IMR-90 (cell line): ENCODE measurements at regions not wholly inside any gene's neighbourhood (a gene's known extent, or its start where the extent isn't known, plus 50 kb on each side); places are given as distances from the start of the nearest gene placed in this dataset.

Experiments used
- ATAC-seq: fragments of 200-7000 bp; cut with Tn5 transposase; 2 replicates; pipeline ENCODE4 v1.9.1; 2020; ENCODE audit warnings: low read depth, mild to moderate bottlenecking, moderate library complexity
- BruUV-seq: library from RNA; stranded (reverse); fragments of 400-500 nt; replicated peaks from 2 replicates; lab custom pipeline; 2021; lab: Mats Ljungman, UMichigan
- CTCF ChIA-PET: fragments of 300-600 bp; formaldehyde crosslinking; extraction: SDS; loops from one replicate; lab custom pipeline; 2021; ENCODE audit warnings: antibody characterized with exemption; lab: Yijun Ruan, JAX
- POLR2A ChIA-PET: fragments of 300-600 bp; sonication (Branson Sonifier 250); formaldehyde crosslinking; loops from one replicate; lab custom pipeline; 2022; ENCODE audit warnings: antibody characterized with exemption; ENCODE audit not compliant: unreplicated experiment; lab: Charles Lee
- DNase-seq: peaks from one replicate; pipeline ENCODE4 v3.0.0; 2013
- H2AFZ ChIP-seq: replicated peaks from 2 replicates; pipeline ENCODE3; 2013; ENCODE audit warnings: low read length, mild to moderate bottlenecking; ENCODE audit not compliant: poor library complexity
- H2AK5ac ChIP-seq: 2 replicates; pipeline ENCODE4 v1.6.1; 2013; ENCODE audit warnings: low read depth, low read length, inconsistent platforms
- H2AK9ac ChIP-seq: replicated peaks from 2 replicates; pipeline ENCODE3; 2013; ENCODE audit warnings: mild to moderate bottlenecking, low read depth, low read length, moderate library complexity; ENCODE audit not compliant: poor library complexity
- H2BK120ac ChIP-seq: 2 replicates; pipeline ENCODE4 v1.6.1; 2013; ENCODE audit warnings: low read depth, low read length, inconsistent platforms
- H2BK15ac ChIP-seq: 3 replicates; pipeline ENCODE4 v1.6.1; 2013; ENCODE audit warnings: low read depth, low read length, inconsistent platforms
- H2BK20ac ChIP-seq: 2 replicates; pipeline ENCODE4 v1.6.1; 2013; ENCODE audit warnings: low read depth, mild to moderate bottlenecking, inconsistent platforms, low read length, moderate library complexity
- H2BK5ac ChIP-seq: 2 replicates; pipeline ENCODE4 v1.6.1; 2013; ENCODE audit warnings: mild to moderate bottlenecking, low read depth, low read length, inconsistent platforms; ENCODE audit not compliant: poor library complexity, severe bottlenecking
- H3K14ac ChIP-seq: replicated peaks from 2 replicates; pipeline ENCODE4 v1.6.1; 2013; ENCODE audit warnings: low read depth, low read length, inconsistent platforms
- H3K18ac ChIP-seq: 2 replicates; pipeline ENCODE4 v1.6.1; 2013; ENCODE audit warnings: low read depth, low read length, control low read depth
- H3K23ac ChIP-seq: 2 replicates; pipeline ENCODE4 v1.6.1; 2013; ENCODE audit warnings: low read depth, low read length, inconsistent platforms
- H3K27ac ChIP-seq: 2 replicates; pipeline ENCODE4 v1.5.1; 2013; ENCODE audit warnings: mild to moderate bottlenecking, control low read depth, low read length; ENCODE audit not compliant: insufficient read depth
- H3K27me3 ChIP-seq: 2 replicates; pipeline ENCODE4 v1.6.1; 2013; ENCODE audit warnings: low read length; ENCODE audit not compliant: control insufficient read depth, insufficient read depth
- H3K36me3 ChIP-seq: 2 replicates; pipeline ENCODE4 v1.6.1; 2013; ENCODE audit warnings: low read length, mixed read lengths; ENCODE audit not compliant: control insufficient read depth, insufficient read depth
- H3K4ac ChIP-seq: 2 replicates; pipeline ENCODE4 v1.6.1; 2013; ENCODE audit warnings: low read depth, low read length, inconsistent platforms
- H3K4me1 ChIP-seq: 2 replicates; pipeline ENCODE4 v1.6.1; 2013; ENCODE audit warnings: low read length, mixed read lengths; ENCODE audit not compliant: control insufficient read depth, insufficient read depth
- H3K4me2 ChIP-seq: 2 replicates; pipeline ENCODE4 v1.6.1; 2013; ENCODE audit warnings: low read depth, mild to moderate bottlenecking, control low read depth, low read length, moderate library complexity
- H3K4me3 ChIP-seq: 2 replicates; pipeline ENCODE4 v1.5.1; 2013; ENCODE audit warnings: low read depth, mild to moderate bottlenecking, control low read depth, low read length, moderate library complexity; ENCODE audit not compliant: insufficient read depth
- H3K56ac ChIP-seq: 2 replicates; pipeline ENCODE4 v1.6.1; 2013; ENCODE audit warnings: low read length, inconsistent platforms; ENCODE audit not compliant: insufficient read depth; ENCODE audit errors: extremely low read depth
- H3K79me1 ChIP-seq, 2 experiments: 2 replicates each; pipeline ENCODE4 v1.6.1; 2013; ENCODE audit warnings: low read length in 2 of 2, inconsistent platforms in 1 of 2, low read depth in 1 of 2
- H3K9ac ChIP-seq: 2 replicates; pipeline ENCODE4 v1.6.1; 2013; ENCODE audit warnings: low read depth, low read length, control low read depth
- H3K9me1 ChIP-seq: 2 replicates; pipeline ENCODE4 v1.6.1; 2013; ENCODE audit warnings: low read length, inconsistent platforms; ENCODE audit not compliant: insufficient read depth
- H3K9me3 ChIP-seq: 2 replicates; pipeline ENCODE4 v1.6.1; 2013; ENCODE audit warnings: low read length; ENCODE audit not compliant: control insufficient read depth, insufficient read depth
- H4K20me1 ChIP-seq: 2 replicates; pipeline ENCODE4 v1.6.1; 2013; ENCODE audit warnings: low read length, inconsistent platforms; ENCODE audit not compliant: insufficient read depth
- H4K5ac ChIP-seq: 2 replicates; pipeline ENCODE4 v1.6.1; 2013; ENCODE audit warnings: mild to moderate bottlenecking, low read depth, low read length, control low read depth
- H4K8ac ChIP-seq, 2 experiments: 2 replicates each; pipeline ENCODE4 v1.6.1; 2013; ENCODE audit warnings: low read depth in 2 of 2, low read length in 2 of 2, control low read depth in 1 of 2, inconsistent platforms in 1 of 2
- H4K91ac ChIP-seq: 2 replicates; pipeline ENCODE4 v1.6.1; 2013; ENCODE audit warnings: low read depth, low read length, inconsistent platforms; ENCODE audit not compliant: insufficient read depth
- CEBPB ChIP-seq: IDR thresholded peaks from 2 replicates; pipeline ENCODE4 v1.6.1; 2012; ENCODE audit warnings: low read depth, low read length, improper control_type of control experiment
- RCOR1 ChIP-seq: IDR thresholded peaks from 2 replicates; pipeline ENCODE4 v1.6.1; 2012; ENCODE audit warnings: mild to moderate bottlenecking, low read length, improper control_type of control experiment; ENCODE audit not compliant: insufficient replicate concordance
- SMC3 ChIP-seq: fragments of 150-350 bp; IDR thresholded peaks from 2 replicates; pipeline ENCODE4 v1.6.1; 2016; ENCODE audit warnings: low read depth, mild to moderate bottlenecking, antibody characterized with exemption, low read length, moderate library complexity
- USF2 ChIP-seq: fragments of 150-350 bp; IDR thresholded peaks from 2 replicates; pipeline ENCODE4 v1.6.1; 2017; ENCODE audit warnings: mild to moderate bottlenecking, antibody characterized with exemption, low read length, low read depth
- WGBS, 2 experiments: methylation state at CpG; one replicate each; pipeline versions ENCODE4 v1.1.5 to v1.1.7; 2013; ENCODE audit warnings: missing lambda C conversion rate in 2 of 2; ENCODE audit not compliant: insufficient read length in 1 of 2; ENCODE audit errors: extremely low coverage in 2 of 2; 5-methylcytosine and 5-hydroxymethylcytosine counted together
- dilution Hi-C: fragments of 300-500 bp; cut with HindIII; formaldehyde crosslinking; loops from one replicate; pipeline ENCODE4 v1.14.3; 2018; ENCODE audit warnings: low sequenced_read_pairs; ENCODE audit not compliant: unreplicated experiment
- in situ Hi-C: fragments of 300-500 bp; cut with MboI; formaldehyde crosslinking; loops from 3 replicates; pipeline ENCODE4 v1.14.3; 2019; ENCODE audit warnings: low sequenced_read_pairs, inconsistent platforms, mixed read lengths
- intact Hi-C: fragments of 100-400 bp; cut with micrococcal nuclease; formaldehyde crosslinking; loops from 2 replicates; pipeline ENCODE4 v1.10.0; 2022

GRCh38 chr10:123551259-123551658 lies 114.9 kb upstream of the GPR26 start:
- intact Hi-C loops, result no loop called here
- H4K20me1 ChIP-seq, result no peaks in the 10 kb centered on the region
- H2AK9ac ChIP-seq, result no peak overlapping the region
- no peak overlapping the region for H3K4ac ChIP-seq
- H3K4me2 ChIP-seq, result no peak overlapping the region
- no peaks in the 10 kb centered on the region for H3K4me1 ChIP-seq
- H3K4me3 ChIP-seq, result no peak overlapping the region
- H2BK20ac ChIP-seq, result no peak overlapping the region
- in situ Hi-C loops, result loop anchor here (5.0 to 25.0 kb wide), 3 partner anchors 419 to 889 kb away; a partner anchor contains a TSS
- H3K9ac ChIP-seq, result no peak overlapping the region
- H3K56ac ChIP-seq, result no peak overlapping the region
- POLR2A ChIA-PET, result no interaction called here
- H4K5ac ChIP-seq, result no peak overlapping the region
- dilution Hi-C loops, result no loop called here
- whole genome bisulfite sequencing, 2 experiments, result 52% methylated on average over 5 of the region's 7 CpGs; no CpG with 5 or more reads in 1 of the 2 experiments
- no peak overlapping the region for H3K27ac ChIP-seq
- CTCF ChIA-PET, result no interaction called here
- no peak for DNase-seq
- no TSS peak for BruUV-seq
- no peaks in the 10 kb centered on the region for H3K79me1 ChIP-seq
- no peak overlapping the region for H2AK5ac ChIP-seq
- TF ChIP-seq SMC3 (no peak), RCOR1 (no peak), CEBPB (no peak), USF2 (no peak)
- H3K14ac ChIP-seq, result no peak overlapping the region
- H3K23ac ChIP-seq, result no peak overlapping the region
- peaks cover 5% of the 10 kb centered on the region; the same call in 1 of the 2 replicates for H3K9me3 ChIP-seq
- no peak overlapping the region for H4K91ac ChIP-seq
- H3K9me1 ChIP-seq, result no peaks in the 10 kb centered on the region
- no peak overlapping the region for H2AFZ ChIP-seq
- no peak overlapping the region for H2BK5ac ChIP-seq
- no peaks in the 10 kb centered on the region for H3K36me3 ChIP-seq
- H4K8ac ChIP-seq, result no peak overlapping the region
- no peak for ATAC-seq
- H2BK15ac ChIP-seq, result no peak overlapping the region
- H3K27me3 ChIP-seq, result no peaks in the 10 kb centered on the region
- H2BK120ac ChIP-seq, result no peak overlapping the region
- no peak overlapping the region for H3K18ac ChIP-seq
